ENCODE measurements at regions not wholly inside any gene's neighbourhood (a gene's known extent, or its start where the extent isn't known, plus 50 kb on each side); places are given as distances from the start of the nearest gene placed in this dataset.

DNA sequence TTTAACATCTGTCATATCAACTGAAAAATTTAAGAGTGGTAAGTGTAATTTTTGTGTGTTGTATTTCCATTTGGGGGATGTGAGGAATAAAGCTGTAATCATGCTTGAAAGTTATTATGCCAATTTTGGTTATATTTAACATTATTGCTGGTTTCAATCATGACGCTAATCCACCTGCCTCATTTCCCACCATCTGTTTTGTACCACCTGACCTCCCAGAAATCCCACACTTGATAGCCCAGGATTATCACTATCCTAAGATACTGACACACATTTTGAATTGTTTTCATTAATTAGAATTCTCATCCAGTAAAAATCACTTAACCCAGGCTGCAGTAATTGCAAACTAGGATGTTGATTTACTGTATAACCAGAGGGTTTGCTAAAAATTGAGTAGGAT is 1119.8 kb downstream of the AACS start:
- DNase-seq (ENCODE audit: low read depth in 2 of 2), result no peak

DNA sequence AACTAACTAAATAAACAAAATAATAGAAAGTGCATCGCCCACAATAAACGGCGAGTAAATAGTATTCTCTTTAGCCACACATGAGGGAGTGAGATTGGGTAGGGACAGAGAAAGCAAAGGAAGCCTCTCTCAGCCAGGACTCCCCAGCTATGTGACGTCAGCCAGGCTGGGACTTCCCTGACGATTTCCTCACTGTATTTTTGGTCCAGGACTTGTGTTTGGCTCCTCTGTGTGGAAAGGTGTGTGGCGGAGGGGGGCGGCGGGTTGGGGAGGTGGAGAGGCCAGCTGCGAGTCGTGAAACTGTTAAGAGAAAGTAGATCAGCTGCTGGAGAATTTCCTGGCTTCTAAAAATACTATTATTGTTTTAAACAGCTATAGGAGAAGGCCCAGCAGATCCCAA is 1124.6 kb downstream of the AACS start:
- DNase-seq (ENCODE audit: low read depth in 2 of 2), result no peak

DNA sequence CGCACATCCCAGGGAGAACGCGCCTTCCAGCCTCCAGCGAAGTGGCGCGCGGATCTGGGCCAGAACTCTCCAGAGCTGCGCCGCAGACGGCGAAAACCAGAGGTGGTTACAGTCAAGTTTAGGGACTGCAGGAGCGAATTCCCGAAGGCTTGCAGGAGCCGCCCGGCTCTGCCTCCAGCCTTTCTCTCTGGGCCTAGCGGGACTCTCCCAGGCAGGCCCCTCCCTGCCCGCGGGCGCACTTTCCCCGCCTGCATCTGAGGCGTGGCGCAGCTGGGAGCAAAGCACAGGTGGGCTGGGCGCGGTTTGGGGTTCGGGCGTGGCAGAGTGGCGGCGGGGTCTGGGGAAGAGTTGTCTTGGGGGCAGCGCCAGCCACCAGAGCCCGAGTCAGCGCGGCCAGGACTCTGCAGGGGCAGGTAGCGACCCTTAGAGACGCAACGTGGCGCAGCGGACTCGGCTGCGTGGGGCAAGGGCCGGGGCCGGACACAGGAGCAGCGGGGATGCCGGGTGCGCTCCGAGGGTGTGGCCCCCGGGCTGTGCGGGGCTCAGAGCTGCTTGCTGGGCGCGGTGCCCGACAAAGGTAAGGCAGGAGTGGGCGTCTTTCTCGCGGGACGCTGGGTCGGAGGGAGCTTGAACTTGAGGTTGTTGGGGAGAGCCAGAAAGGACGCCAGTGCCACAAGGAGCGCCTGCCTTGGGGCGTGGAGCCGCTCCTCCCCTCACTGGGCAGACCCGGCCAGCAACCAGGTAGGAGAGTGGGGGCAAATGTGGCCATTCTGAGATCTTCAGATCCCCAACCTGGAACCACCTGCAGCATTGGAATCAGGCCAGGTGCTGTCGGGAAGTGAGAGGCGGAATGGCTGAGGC is 1126.0 kb downstream of the AACS start:
- no peak for DNase-seq (ENCODE audit: low read depth in 2 of 2)

GRCh38 chr12:126191949-126192348 is 1126.7 kb downstream of the AACS start:
- DNase-seq (ENCODE audit: low read depth in 2 of 2), result no peak

GRCh38 chr12:126193190-126193589 is 1128.0 kb downstream of the AACS start:
- no peak for DNase-seq (ENCODE audit: low read depth in 2 of 2)

- DNase-seq (ENCODE audit: low read depth in 2 of 2), result no peak
Measured at GRCh38 chr12:126196263-126196662, 1131.0 kb downstream of the AACS start.

GRCh38 chr12:126198516-126198915 is 1133.3 kb downstream of the AACS start:
- no peak for DNase-seq (ENCODE audit: low read depth in 2 of 2)

- no peak for DNase-seq (ENCODE audit: low read depth in 2 of 2)
Measured at GRCh38 chr12:126198966-126199692, 1133.9 kb downstream of the AACS start.

- no peak for DNase-seq (ENCODE audit: low read depth in 2 of 2)
Measured at GRCh38 chr12:126201981-126202537, 1136.8 kb downstream of the AACS start.

DNA sequence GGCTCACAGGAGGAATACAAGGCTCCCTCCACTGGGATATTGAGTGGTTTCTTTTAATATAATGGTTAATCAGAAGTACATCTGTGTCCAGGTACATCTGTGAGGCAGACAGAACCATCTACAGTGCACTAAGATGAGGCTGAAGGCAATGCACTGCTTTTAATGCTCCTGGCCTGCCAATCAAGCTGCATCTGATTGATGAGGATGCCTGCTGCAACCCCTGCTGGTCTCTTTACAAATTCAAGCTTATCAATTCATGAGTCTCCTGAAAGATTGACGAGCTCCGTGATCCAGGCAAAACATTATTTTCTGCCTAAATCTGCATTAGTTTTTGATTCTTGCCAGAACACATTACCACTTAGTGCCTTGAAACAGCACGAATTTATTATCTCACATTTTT is 1139.1 kb downstream of the AACS start:
- no peak for DNase-seq (ENCODE audit: low read depth in 2 of 2)

DNA sequence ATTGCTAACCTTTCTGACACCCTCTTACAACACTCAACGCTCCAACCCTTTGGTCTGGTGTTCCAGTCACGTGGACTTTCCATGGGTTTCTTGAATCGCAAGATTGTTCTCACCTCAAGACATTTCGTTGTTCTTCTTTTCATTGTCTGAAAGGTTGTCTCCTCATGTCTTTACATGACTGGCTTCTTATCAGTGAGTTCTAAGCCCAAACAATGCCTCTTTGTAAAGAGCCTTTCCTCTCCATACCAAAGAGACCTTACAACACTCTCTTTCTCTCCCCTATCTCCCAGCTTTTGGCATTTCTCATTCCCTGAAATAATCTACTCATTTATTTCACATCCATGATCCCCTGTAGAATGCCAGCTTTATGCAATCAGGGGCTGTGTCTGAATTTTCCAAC is 1144.8 kb downstream of the AACS start:
- DNase-seq (ENCODE audit: low read depth in 2 of 2), result no peak

- DNase-seq (ENCODE audit: low read depth in 2 of 2), result no peak
Measured at GRCh38 chr12:126210448-126210847, 1145.2 kb downstream of the AACS start.

DNA sequence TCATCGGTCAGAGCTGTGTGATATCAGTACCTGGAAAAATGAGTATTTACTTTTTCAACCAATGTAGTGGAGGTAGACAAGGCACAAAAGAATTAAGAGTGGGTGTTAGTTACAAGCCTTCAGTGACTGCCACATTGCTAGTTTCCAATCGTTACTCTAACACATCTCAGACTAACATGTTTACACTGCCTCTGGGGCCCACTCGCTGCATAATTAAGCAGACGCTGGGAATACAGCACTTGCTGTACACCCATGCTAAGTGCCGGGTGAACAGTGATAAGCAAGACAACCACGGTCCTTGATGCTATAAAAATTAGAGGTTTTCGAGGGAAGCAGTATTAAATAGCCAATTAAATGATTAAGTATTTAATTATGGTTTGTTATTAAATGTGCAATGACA is 1147.6 kb downstream of the AACS start:
- no peak for DNase-seq (ENCODE audit: low read depth in 2 of 2)

GRCh38 chr12:126218697-126219096 is 1153.5 kb downstream of the AACS start:
- no peak for DNase-seq (ENCODE audit: low read depth in 2 of 2)

DNA sequence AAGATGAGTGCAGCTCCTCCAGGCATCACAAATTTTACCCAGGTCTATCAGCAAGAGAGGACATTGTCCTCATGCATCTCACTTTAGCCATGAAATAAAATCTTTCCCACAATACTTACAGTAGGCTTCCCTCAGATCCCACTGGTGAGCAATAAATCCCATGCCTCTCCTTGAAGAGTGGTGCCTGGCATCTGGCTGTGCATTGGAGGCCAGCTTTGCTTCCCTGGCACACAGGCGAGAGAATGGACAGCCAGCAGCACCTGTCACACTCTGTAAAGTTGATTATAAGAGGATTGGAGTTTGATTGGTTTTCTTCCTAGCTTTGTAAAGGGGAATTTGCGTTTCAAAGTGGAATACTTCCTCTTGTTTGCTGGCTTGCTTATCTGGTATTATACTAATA is 1153.9 kb downstream of the AACS start:
- no peak for DNase-seq (ENCODE audit: low read depth in 2 of 2)

GRCh38 chr12:126219654-126220279 is 1154.5 kb downstream of the AACS start:
- no peak for DNase-seq (ENCODE audit: low read depth in 2 of 2)

- no peak for DNase-seq (ENCODE audit: low read depth in 2 of 2)
Measured at GRCh38 chr12:126224032-126224431, 1158.8 kb downstream of the AACS start.

DNA sequence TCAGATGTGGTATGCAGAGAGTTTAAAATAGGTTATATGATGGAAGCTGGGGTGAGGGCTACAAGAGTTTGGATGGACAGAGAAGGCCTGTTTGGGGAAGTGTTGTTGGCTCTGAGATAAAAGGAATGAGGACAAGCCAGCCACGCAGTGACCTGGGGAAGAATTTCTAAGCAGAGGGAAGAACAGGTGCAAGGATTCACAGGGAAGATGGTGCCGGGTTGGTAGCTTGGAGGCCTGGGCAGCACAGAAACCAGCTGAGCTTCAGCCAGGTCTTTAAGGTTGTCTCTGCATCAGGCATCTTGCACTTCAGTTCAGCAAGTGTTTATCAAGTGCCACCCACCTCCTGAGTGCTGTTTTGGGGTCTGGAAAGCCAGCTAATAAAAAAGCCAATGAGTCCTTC is 1163.7 kb downstream of the AACS start:
- DNase-seq (ENCODE audit: low read depth in 2 of 2), result no peak

DNA sequence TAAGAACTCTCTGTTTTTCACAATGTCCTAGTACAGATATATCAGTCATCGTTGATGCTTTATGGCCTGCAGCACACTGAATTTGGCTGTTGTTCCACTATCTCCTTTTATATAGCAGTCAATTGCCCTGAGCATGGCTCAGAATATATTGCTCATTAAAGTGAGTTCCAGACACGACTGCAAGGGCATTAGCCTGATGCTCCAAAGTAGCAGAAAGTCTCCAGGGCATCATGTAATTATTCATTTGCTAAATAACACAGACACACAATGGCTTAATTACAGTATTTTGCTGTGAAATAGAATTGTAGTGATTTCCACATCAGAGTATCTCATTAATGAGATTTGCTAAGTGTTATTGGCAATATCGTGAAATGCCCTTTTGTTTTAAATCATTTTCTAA is 1167.5 kb downstream of the AACS start:
- no peak for DNase-seq (ENCODE audit: low read depth in 2 of 2)

DNA sequence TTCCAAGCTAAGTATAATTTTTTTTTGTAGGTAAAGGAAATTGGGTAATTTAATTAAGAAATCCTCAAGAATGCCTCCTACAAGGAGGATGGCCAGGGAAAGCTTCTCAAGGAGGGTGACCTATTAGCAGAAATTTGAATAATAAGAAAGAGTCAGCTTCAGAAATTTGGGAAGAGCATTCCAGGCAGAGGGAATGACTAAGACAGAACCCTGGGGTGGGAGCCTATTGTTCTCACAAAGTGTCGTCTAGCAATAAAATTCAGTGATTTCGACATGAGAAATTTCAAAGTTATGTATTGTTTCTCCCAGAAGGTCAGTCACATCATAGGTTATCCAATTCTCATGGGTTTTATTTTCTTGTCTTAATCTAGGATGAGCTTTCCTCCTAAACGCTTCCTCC is 1168.4 kb downstream of the AACS start:
- DNase-seq (ENCODE audit: low read depth in 2 of 2), result no peak

- no peak for DNase-seq (ENCODE audit: low read depth in 2 of 2)
Measured at GRCh38 chr12:126243814-126244440, 1178.7 kb downstream of the AACS start.

GRCh38 chr12:126247936-126248335 is 1182.7 kb downstream of the AACS start:
- DNase-seq (ENCODE audit: low read depth in 2 of 2), result no peak
